ENCODE measurements at regions not wholly inside any gene's neighbourhood (a gene's known extent, or its start where the extent isn't known, plus 50 kb on each side); places are given as distances from the start of the nearest gene placed in this dataset.

- CTCF ChIA-PET = no interaction called here
- TF ChIP-seq ZNF473 (tag by site-specific recombination; IDR thresholded peaks at IDR 0.05) (no peak), ZNF747 (tag by site-specific recombination; IDR thresholded peaks at IDR 0.05) (no peak), FEZF1 (tag by site-specific recombination; IDR thresholded peaks at IDR 0.05) (no peak), ZBTB48 (tag by site-specific recombination; IDR thresholded peaks at IDR 0.05) (no peak), ZNF837 (tag by site-specific recombination; IDR thresholded peaks at IDR 0.05) (no peak), GLIS1 (tag by site-specific recombination; IDR thresholded peaks at IDR 0.05) (no peak), ZNF239 (tag by site-specific recombination; IDR thresholded peaks at IDR 0.05) (no peak), PRDM2 (tag by site-specific recombination; IDR thresholded peaks at IDR 0.05; ENCODE audit: borderline replicate concordance) (no peak), ZBTB8A (tag by site-specific recombination; IDR thresholded peaks at IDR 0.05) (no peak), KLF9 (tag by site-specific recombination; IDR thresholded peaks at IDR 0.05; ENCODE audit: low read depth) (no peak), ZSCAN18 (tag by site-specific recombination; IDR thresholded peaks at IDR 0.05) (no peak)
- TF ChIP-seq, protein P1, sequence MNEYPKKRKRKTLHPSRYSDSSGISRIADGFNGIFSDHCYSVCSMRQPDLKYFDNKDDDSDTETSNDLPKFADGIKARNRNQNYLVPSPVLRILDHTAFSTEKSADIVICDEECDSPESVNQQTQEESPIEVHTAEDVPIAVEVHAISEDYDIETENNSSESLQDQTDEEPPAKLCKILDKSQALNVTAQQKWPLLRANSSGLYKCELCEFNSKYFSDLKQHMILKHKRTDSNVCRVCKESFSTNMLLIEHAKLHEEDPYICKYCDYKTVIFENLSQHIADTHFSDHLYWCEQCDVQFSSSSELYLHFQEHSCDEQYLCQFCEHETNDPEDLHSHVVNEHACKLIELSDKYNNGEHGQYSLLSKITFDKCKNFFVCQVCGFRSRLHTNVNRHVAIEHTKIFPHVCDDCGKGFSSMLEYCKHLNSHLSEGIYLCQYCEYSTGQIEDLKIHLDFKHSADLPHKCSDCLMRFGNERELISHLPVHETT (tag by site-specific recombination; IDR thresholded peaks at IDR 0.05) = no peak
- TF ChIP-seq, protein P2, sequence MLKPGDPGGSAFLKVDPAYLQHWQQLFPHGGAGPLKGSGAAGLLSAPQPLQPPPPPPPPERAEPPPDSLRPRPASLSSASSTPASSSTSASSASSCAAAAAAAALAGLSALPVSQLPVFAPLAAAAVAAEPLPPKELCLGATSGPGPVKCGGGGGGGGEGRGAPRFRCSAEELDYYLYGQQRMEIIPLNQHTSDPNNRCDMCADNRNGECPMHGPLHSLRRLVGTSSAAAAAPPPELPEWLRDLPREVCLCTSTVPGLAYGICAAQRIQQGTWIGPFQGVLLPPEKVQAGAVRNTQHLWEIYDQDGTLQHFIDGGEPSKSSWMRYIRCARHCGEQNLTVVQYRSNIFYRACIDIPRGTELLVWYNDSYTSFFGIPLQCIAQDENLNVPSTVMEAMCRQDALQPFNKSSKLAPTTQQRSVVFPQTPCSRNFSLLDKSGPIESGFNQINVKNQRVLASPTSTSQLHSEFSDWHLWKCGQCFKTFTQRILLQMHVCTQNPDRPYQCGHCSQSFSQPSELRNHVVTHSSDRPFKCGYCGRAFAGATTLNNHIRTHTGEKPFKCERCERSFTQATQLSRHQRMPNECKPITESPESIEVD (tag by site-specific recombination; IDR thresholded peaks at IDR 0.05) = no peak
Observed at GRCh38 chr22:49716441-49716840, 111.2 kb downstream of the BRD1 start.

GRCh38 chr22:49715450-49715849 lies 112.2 kb downstream of the BRD1 start:
- no peak overlapping the region for H3K27ac ChIP-seq (ENCODE audit: extremely low read depth, low read depth, low read length)
- no peaks in the 10 kb centered on the region for H3K9me3 ChIP-seq (ENCODE audit: control insufficient read depth, insufficient read depth, low read depth, low read length)
- no peaks in the 10 kb centered on the region for H3K4me1 ChIP-seq (ENCODE audit: control insufficient read depth, insufficient read depth, low read length)
- H3K4me3 ChIP-seq (ENCODE audit: low read depth, low read length) = no peak overlapping the region
- no peaks in the 10 kb centered on the region for H3K36me3 ChIP-seq (ENCODE audit: control insufficient read depth in 2 of 2, insufficient read depth in 1 of 2, low read length in 2 of 2)
- POLR2A ChIA-PET = no interaction called here
- CTCF ChIA-PET = interaction anchor here (0.7 kb wide), 1 partner anchor 14 kb away, joined by 8 read pairs; no protein-coding TSS in a partner anchor
- TF ChIP-seq ZFHX2 (tag by site-specific recombination; conservative IDR thresholded peaks at IDR 0.05) = no peak
- TF ChIP-seq YY2 (tag by site-specific recombination; IDR thresholded peaks at IDR 0.05) = no peak
- TF ChIP-seq, protein P3, sequence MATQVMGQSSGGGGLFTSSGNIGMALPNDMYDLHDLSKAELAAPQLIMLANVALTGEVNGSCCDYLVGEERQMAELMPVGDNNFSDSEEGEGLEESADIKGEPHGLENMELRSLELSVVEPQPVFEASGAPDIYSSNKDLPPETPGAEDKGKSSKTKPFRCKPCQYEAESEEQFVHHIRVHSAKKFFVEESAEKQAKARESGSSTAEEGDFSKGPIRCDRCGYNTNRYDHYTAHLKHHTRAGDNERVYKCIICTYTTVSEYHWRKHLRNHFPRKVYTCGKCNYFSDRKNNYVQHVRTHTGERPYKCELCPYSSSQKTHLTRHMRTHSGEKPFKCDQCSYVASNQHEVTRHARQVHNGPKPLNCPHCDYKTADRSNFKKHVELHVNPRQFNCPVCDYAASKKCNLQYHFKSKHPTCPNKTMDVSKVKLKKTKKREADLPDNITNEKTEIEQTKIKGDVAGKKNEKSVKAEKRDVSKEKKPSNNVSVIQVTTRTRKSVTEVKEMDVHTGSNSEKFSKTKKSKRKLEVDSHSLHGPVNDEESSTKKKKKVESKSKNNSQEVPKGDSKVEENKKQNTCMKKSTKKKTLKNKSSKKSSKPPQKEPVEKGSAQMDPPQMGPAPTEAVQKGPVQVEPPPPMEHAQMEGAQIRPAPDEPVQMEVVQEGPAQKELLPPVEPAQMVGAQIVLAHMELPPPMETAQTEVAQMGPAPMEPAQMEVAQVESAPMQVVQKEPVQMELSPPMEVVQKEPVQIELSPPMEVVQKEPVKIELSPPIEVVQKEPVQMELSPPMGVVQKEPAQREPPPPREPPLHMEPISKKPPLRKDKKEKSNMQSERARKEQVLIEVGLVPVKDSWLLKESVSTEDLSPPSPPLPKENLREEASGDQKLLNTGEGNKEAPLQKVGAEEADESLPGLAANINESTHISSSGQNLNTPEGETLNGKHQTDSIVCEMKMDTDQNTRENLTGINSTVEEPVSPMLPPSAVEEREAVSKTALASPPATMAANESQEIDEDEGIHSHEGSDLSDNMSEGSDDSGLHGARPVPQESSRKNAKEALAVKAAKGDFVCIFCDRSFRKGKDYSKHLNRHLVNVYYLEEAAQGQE (tag by site-specific recombination; IDR thresholded peaks at IDR 0.05) = no peak
- no peak for TF ChIP-seq TRIM28 (IDR thresholded peaks at IDR 0.05; ENCODE audit: borderline replicate concordance, low read length)
- no peak for TF ChIP-seq BCL11A (tag by site-specific recombination; IDR thresholded peaks at IDR 0.05; ENCODE audit: low read depth)
- no peak for TF ChIP-seq ZNF521 (tag by site-specific recombination; IDR thresholded peaks at IDR 0.05)

More at GRCh38 chr22:49716441-49716840, 111.2 kb downstream of the BRD1 start:
- H3K27ac ChIP-seq (ENCODE audit: extremely low read depth, low read depth, low read length) = no peak overlapping the region
- no peaks in the 10 kb centered on the region for H3K9me3 ChIP-seq (ENCODE audit: control insufficient read depth, insufficient read depth, low read depth, low read length)
- H3K4me1 ChIP-seq (ENCODE audit: control insufficient read depth, insufficient read depth, low read length) = no peaks in the 10 kb centered on the region
- H3K36me3 ChIP-seq (ENCODE audit: control insufficient read depth in 2 of 2, insufficient read depth in 1 of 2, low read length in 2 of 2) = no peaks in the 10 kb centered on the region
- no peak overlapping the region for H3K4me3 ChIP-seq (ENCODE audit: low read depth, low read length)
- POLR2A ChIA-PET = no interaction called here
